GM23248 (cell line): ENCODE measurements at regions not wholly inside any gene's neighbourhood (a gene's known extent, or its start where the extent isn't known, plus 50 kb on each side); places are given as distances from the start of the nearest gene placed in this dataset.

Experiments
- DNase-seq: peaks from one replicate; pipeline ENCODE4 v3.0.0-alpha.2; 2015
- H2AFZ ChIP-seq: fragments of 200-600 bp; sonication (generic); 2 replicates; pipeline ENCODE4 v1.6.1; 2016; ENCODE audit warnings: antibody characterized with exemption
- H3F3A ChIP-seq: fragments of 200-600 bp; sonication (generic); 2 replicates; pipeline ENCODE4 v1.6.1; 2016; ENCODE audit warnings: mild to moderate bottlenecking, antibody characterized with exemption, mixed run types; ENCODE audit not compliant: insufficient read depth
- H3K27ac ChIP-seq: fragments of 200-600 bp; sonication (generic); 2 replicates; pipeline ENCODE4 v1.5.1; 2016; ENCODE audit warnings: mild to moderate bottlenecking
- H3K27me3 ChIP-seq: fragments of 200-600 bp; sonication (generic); replicated peaks from 2 replicates; pipeline ENCODE4 v1.6.1; 2016; ENCODE audit warnings: mild to moderate bottlenecking; ENCODE audit not compliant: insufficient read depth
- H3K36me3 ChIP-seq: fragments of 200-600 bp; sonication (generic); 2 replicates; pipeline ENCODE4 v1.6.1; 2016; ENCODE audit warnings: low read depth, mild to moderate bottlenecking
- H3K4me1 ChIP-seq: fragments of 200-600 bp; sonication (generic); 2 replicates; pipeline ENCODE4 v1.6.1; 2016; ENCODE audit warnings: mild to moderate bottlenecking; ENCODE audit not compliant: insufficient read depth
- H3K4me2 ChIP-seq: fragments of 200-600 bp; sonication (generic); one replicate; pipeline ENCODE4 v1.6.1; 2016; ENCODE audit warnings: mild to moderate bottlenecking; ENCODE audit not compliant: unreplicated experiment
- H3K4me3 ChIP-seq: fragments of 200-600 bp; sonication (generic); 2 replicates; pipeline ENCODE4 v1.5.1; 2016; ENCODE audit warnings: mild to moderate bottlenecking
- H3K79me2 ChIP-seq: fragments of 200-600 bp; sonication (generic); 2 replicates; pipeline ENCODE4 v1.6.1; 2016; ENCODE audit warnings: mild to moderate bottlenecking; ENCODE audit not compliant: insufficient read depth
- H3K9ac ChIP-seq: fragments of 200-600 bp; sonication (generic); 2 replicates; pipeline ENCODE4 v1.6.1; 2016; ENCODE audit warnings: mild to moderate bottlenecking
- H3K9me2 ChIP-seq: fragments of 200-600 bp; sonication (generic); 2 replicates; pipeline ENCODE4 v1.6.1; 2016; ENCODE audit warnings: mixed run types, mild to moderate bottlenecking, moderate library complexity; ENCODE audit not compliant: insufficient read depth
- H3K9me3 ChIP-seq: fragments of 200-600 bp; sonication (generic); one replicate; pipeline ENCODE4 v1.6.1; 2017; ENCODE audit warnings: low read depth
- H4K20me1 ChIP-seq: fragments of 200-600 bp; sonication (generic); 2 replicates; pipeline ENCODE4 v1.6.0; 2016; ENCODE audit not compliant: insufficient read depth
- EZH2 ChIP-seq: fragments of 200-600 bp; sonication (generic); IDR thresholded peaks from 2 replicates; pipeline ENCODE4 v1.6.1; 2018; ENCODE audit warnings: antibody characterized with exemption, mild to moderate bottlenecking; ENCODE audit not compliant: insufficient read depth, poor library complexity, severe bottlenecking
- EZH2phosphoT487 ChIP-seq: fragments of 200-600 bp; sonication (generic); IDR thresholded peaks from 2 replicates; pipeline ENCODE4 v1.6.1; 2018; ENCODE audit warnings: antibody characterized with exemption, moderate library complexity, mild to moderate bottlenecking, low read depth; ENCODE audit not compliant: insufficient read depth
- WGBS, 2 experiments: methylation state at CpG; one replicate each; pipeline ENCODE4 v1.1.6; 2015 to 2017; ENCODE audit warnings: low lambda C conversion rate in 2 of 2, low coverage in 1 of 2; ENCODE audit errors: missing lambda C conversion rate in 2 of 2; 5-methylcytosine and 5-hydroxymethylcytosine counted together
- in situ Hi-C: fragments of 300-500 bp; cut with MboI; formaldehyde crosslinking; loops from 2 replicates; pipeline ENCODE4 v1.15.0; 2020

- Histone ChIP-seq H3K27ac (no peak overlapping the region), H3K36me3 (no peaks in the 10 kb centered on the region), H3K4me3 (no peak overlapping the region), H3K79me2 (no peaks in the 10 kb centered on the region), H2AFZ (no peak overlapping the region), H4K20me1 (no peaks in the 10 kb centered on the region), H3K4me1 (no peaks in the 10 kb centered on the region), H3K9me2 (no peaks in the 10 kb centered on the region), H3F3A (no peaks in the 10 kb centered on the region), H3K4me2 (no peak overlapping the region), H3K27me3 (no peaks in the 10 kb centered on the region), H3K9ac (no peak overlapping the region), H3K9me3 (no peaks in the 10 kb centered on the region)
- TF ChIP-seq EZH2 = no peak
- no peak for TF ChIP-seq EZH2phosphoT487
- no peak for DNase-seq
- in situ Hi-C loops = no loop called here
- WGBS, 2 experiments = 0 to 5% methylated on average over 1 of the region's 1 CpG
These were observed 230.8 kb downstream of the BARHL2 start for GRCh38 chr1:90486134-90486824.

GRCh38 chr1:90480271-90480835 lies 236.7 kb downstream of the BARHL2 start:
- DNase-seq = no peak
- WGBS, 2 experiments = 0% methylated on average over 1 of the region's 1 CpG
- Histone ChIP-seq H3K36me3 (no peaks in the 10 kb centered on the region), H3K79me2 (no peaks in the 10 kb centered on the region), H2AFZ (no peak overlapping the region), H3K9ac (no peak overlapping the region), H3K27me3 (no peaks in the 10 kb centered on the region), H4K20me1 (no peaks in the 10 kb centered on the region), H3K4me2 (no peak overlapping the region), H3K9me2 (no peaks in the 10 kb centered on the region), H3K4me3 (no peak overlapping the region), H3K9me3 (no peaks in the 10 kb centered on the region), H3F3A (no peaks in the 10 kb centered on the region), H3K4me1 (no peaks in the 10 kb centered on the region), H3K27ac (no peak overlapping the region)
- TF ChIP-seq EZH2phosphoT487 = no peak
- TF ChIP-seq EZH2 = no peak
- in situ Hi-C loops = no loop called here

- H3F3A ChIP-seq = no peaks in the 10 kb centered on the region
These were observed 240.1 kb downstream of the BARHL2 start for GRCh38 chr1:90476994-90477393.

GRCh38 chr1:90476411-90476810 lies 240.7 kb downstream of the BARHL2 start:
- H4K20me1 ChIP-seq = no peaks in the 10 kb centered on the region
- no peaks in the 10 kb centered on the region for H3K79me2 ChIP-seq
- no peaks in the 10 kb centered on the region for H3K9me3 ChIP-seq
- 0 to 8% methylated on average over 1 of the region's 1 CpG for WGBS, 2 experiments
- DNase-seq = no peak
- no peak overlapping the region for H3K9ac ChIP-seq
- no peaks in the 10 kb centered on the region for H3K27me3 ChIP-seq
- H3K4me2 ChIP-seq = no peak overlapping the region
- no peaks in the 10 kb centered on the region for H3K36me3 ChIP-seq
- no peaks in the 10 kb centered on the region for H3K4me1 ChIP-seq
- H3K27ac ChIP-seq = no peak overlapping the region
- no peaks in the 10 kb centered on the region for H3K9me2 ChIP-seq
- TF ChIP-seq EZH2phosphoT487 = no peak
- no peak for TF ChIP-seq EZH2
- in situ Hi-C loops = no loop called here
- no peak overlapping the region for H2AFZ ChIP-seq
- H3K4me3 ChIP-seq = no peak overlapping the region
- H3F3A ChIP-seq = no peaks in the 10 kb centered on the region

More at GRCh38 chr1:90476994-90477393, 240.1 kb downstream of the BARHL2 start:
- 27 to 31% methylated on average over 3 of the region's 3 CpGs for WGBS, 2 experiments
- in situ Hi-C loops = no loop called here
- Histone ChIP-seq H4K20me1 (no peaks in the 10 kb centered on the region), H3K9me2 (no peaks in the 10 kb centered on the region), H3K9ac (no peak overlapping the region), H2AFZ (no peak overlapping the region), H3K9me3 (no peaks in the 10 kb centered on the region), H3K27me3 (no peaks in the 10 kb centered on the region), H3K79me2 (no peaks in the 10 kb centered on the region), H3K36me3 (no peaks in the 10 kb centered on the region), H3K27ac (no peak overlapping the region), H3K4me2 (no peak overlapping the region), H3K4me3 (no peak overlapping the region), H3K4me1 (no peaks in the 10 kb centered on the region)
- DNase-seq = no peak
- TF ChIP-seq EZH2phosphoT487 (no peak), EZH2 (no peak)
